ENCODE measurements at regions not wholly inside any gene's neighbourhood (a gene's known extent, or its start where the extent isn't known, plus 50 kb on each side); places are given as distances from the start of the nearest gene placed in this dataset.

GRCh38 chr6:165191461-165191860 is 117.9 kb downstream of the C6orf118 start:
- Histone ChIP-seq H4K8ac (ENCODE audit: low read length) (no peak overlapping the region), H3K4ac (ENCODE audit: low read depth in 1 of 2, low read length in 2 of 2) (no peak overlapping the region), H3K27me3 (ENCODE audit: control insufficient read depth in 1 of 2, insufficient read depth in 1 of 2, low read length in 2 of 2) (peaks cover 0 to 4% of the 10 kb centered on the region in 2 experiments), H2BK120ac (ENCODE audit: low read depth, low read length) (no peak overlapping the region), H2BK12ac (ENCODE audit: low read length in 2 of 2) (no peak overlapping the region), H3K23ac (ENCODE audit: low read length in 2 of 2) (no peak overlapping the region), H3K27ac (ENCODE audit: low read length, poor library complexity, severe bottlenecking) (no peak overlapping the region), H3K4me3 (ENCODE audit: insufficient read depth in 1 of 2, low read depth in 1 of 2, low read length in 2 of 2) (no peak overlapping the region), H2AFZ (ENCODE audit: low read depth, low read length) (no peak overlapping the region), H3K4me1 (ENCODE audit: control insufficient read depth, insufficient read depth, low read depth, low read length) (no peaks in the 10 kb centered on the region), H2BK5ac (ENCODE audit: low read depth, low read length, poor library complexity, severe bottlenecking) (no peak overlapping the region), H3K79me1 (replicated peaks; ENCODE audit: low read length, poor library complexity, severe bottlenecking) (no peaks in the 10 kb centered on the region), H3K4me2 (ENCODE audit: low read length, poor library complexity, severe bottlenecking) (no peak overlapping the region), H2BK15ac (ENCODE audit: low read depth, poor library complexity, severe bottlenecking) (no peak overlapping the region), H3K9me3 (ENCODE audit: control insufficient read depth, low read length) (peaks cover 41% of the 10 kb centered on the region), H3K9ac (ENCODE audit: low read length) (no peak overlapping the region), H2AK5ac (ENCODE audit: low read length, severe bottlenecking) (no peak overlapping the region), H3K36me3 (ENCODE audit: control insufficient read depth in 1 of 2, insufficient read depth in 2 of 2, low read depth in 1 of 2, low read length in 2 of 2) (no peaks in the 10 kb centered on the region), H3K14ac (ENCODE audit: low read length in 2 of 2) (no peak overlapping the region), H4K91ac (ENCODE audit: low read length) (no peak overlapping the region), H3K18ac (ENCODE audit: low read depth in 1 of 2, low read length in 2 of 2) (no peak overlapping the region)
- no CpG with 5 or more reads among the region's 2 CpGs for WGBS
- no peak for DNase-seq

GRCh38 chr6:165186441-165187205 is 122.8 kb downstream of the C6orf118 start:
- Histone ChIP-seq H3K4me2 (ENCODE audit: low read length, poor library complexity, severe bottlenecking) (no peak overlapping the region), H3K27ac (ENCODE audit: low read length, poor library complexity, severe bottlenecking) (no peak overlapping the region), H3K4me1 (ENCODE audit: control insufficient read depth, insufficient read depth, low read depth, low read length) (no peaks in the 10 kb centered on the region), H3K4ac (ENCODE audit: low read depth in 1 of 2, low read length in 2 of 2) (no peak overlapping the region), H3K27me3 (ENCODE audit: control insufficient read depth in 1 of 2, insufficient read depth in 1 of 2, low read length in 2 of 2) (peaks cover 0 to 4% of the 10 kb centered on the region in 2 experiments), H3K18ac (ENCODE audit: low read depth in 1 of 2, low read length in 2 of 2) (no peak overlapping the region), H3K4me3 (ENCODE audit: insufficient read depth in 1 of 2, low read depth in 1 of 2, low read length in 2 of 2) (no peak overlapping the region), H3K79me1 (replicated peaks; ENCODE audit: low read length, poor library complexity, severe bottlenecking) (no peaks in the 10 kb centered on the region), H3K36me3 (ENCODE audit: control insufficient read depth in 1 of 2, insufficient read depth in 2 of 2, low read depth in 1 of 2, low read length in 2 of 2) (no peaks in the 10 kb centered on the region), H2BK12ac (ENCODE audit: low read length in 2 of 2) (no peak overlapping the region), H2AK5ac (ENCODE audit: low read length, severe bottlenecking) (no peak overlapping the region), H2BK5ac (ENCODE audit: low read depth, low read length, poor library complexity, severe bottlenecking) (no peak overlapping the region), H4K8ac (ENCODE audit: low read length) (no peak overlapping the region), H2BK120ac (ENCODE audit: low read depth, low read length) (no peak overlapping the region), H3K23ac (ENCODE audit: low read length in 2 of 2) (no peak overlapping the region), H3K14ac (ENCODE audit: low read length in 2 of 2) (no peak overlapping the region), H2BK15ac (ENCODE audit: low read depth, poor library complexity, severe bottlenecking) (no peak overlapping the region), H4K91ac (ENCODE audit: low read length) (no peak overlapping the region), H3K9ac (ENCODE audit: low read length) (no peak overlapping the region), H2AFZ (ENCODE audit: low read depth, low read length) (no peak overlapping the region), H3K9me3 (ENCODE audit: control insufficient read depth, low read length) (peaks cover 11% of the 10 kb centered on the region)
- WGBS, result 75% methylated on average over 9 of the region's 10 CpGs
- DNase-seq, result no peak

GRCh38 chr6:165186041-165186440 is 123.4 kb downstream of the C6orf118 start:
- no peak overlapping the region for H4K8ac ChIP-seq (ENCODE audit: low read length)
- H4K91ac ChIP-seq (ENCODE audit: low read length), result no peak overlapping the region
- DNase-seq, result no peak
- no peak overlapping the region for H3K23ac ChIP-seq (ENCODE audit: low read length in 2 of 2)
- no peak overlapping the region for H3K14ac ChIP-seq (ENCODE audit: low read length in 2 of 2)
- no peak overlapping the region for H2BK120ac ChIP-seq (ENCODE audit: low read depth, low read length)
- no peak overlapping the region for H3K4me3 ChIP-seq (ENCODE audit: insufficient read depth in 1 of 2, low read depth in 1 of 2, low read length in 2 of 2)
- no peaks in the 10 kb centered on the region for H3K79me1 ChIP-seq (replicated peaks; ENCODE audit: low read length, poor library complexity, severe bottlenecking)
- H3K4ac ChIP-seq (ENCODE audit: low read depth in 1 of 2, low read length in 2 of 2), result no peak overlapping the region
- H3K18ac ChIP-seq (ENCODE audit: low read depth in 1 of 2, low read length in 2 of 2), result no peak overlapping the region
- H2BK12ac ChIP-seq (ENCODE audit: low read length in 2 of 2), result no peak overlapping the region
- no peak overlapping the region for H3K9ac ChIP-seq (ENCODE audit: low read length)
- H3K36me3 ChIP-seq (ENCODE audit: control insufficient read depth in 1 of 2, insufficient read depth in 2 of 2, low read depth in 1 of 2, low read length in 2 of 2), result no peaks in the 10 kb centered on the region
- no peak overlapping the region for H2AFZ ChIP-seq (ENCODE audit: low read depth, low read length)
- peaks cover 0 to 4% of the 10 kb centered on the region in 2 experiments for H3K27me3 ChIP-seq (ENCODE audit: control insufficient read depth in 1 of 2, insufficient read depth in 1 of 2, low read length in 2 of 2)
- no peak overlapping the region for H2BK5ac ChIP-seq (ENCODE audit: low read depth, low read length, poor library complexity, severe bottlenecking)
- no peaks in the 10 kb centered on the region for H3K4me1 ChIP-seq (ENCODE audit: control insufficient read depth, insufficient read depth, low read depth, low read length)
- no peak overlapping the region for H3K27ac ChIP-seq (ENCODE audit: low read length, poor library complexity, severe bottlenecking)
- H2AK5ac ChIP-seq (ENCODE audit: low read length, severe bottlenecking), result no peak overlapping the region
- 82% methylated on average over 7 of the region's 7 CpGs for whole genome bisulfite sequencing
- H3K4me2 ChIP-seq (ENCODE audit: low read length, poor library complexity, severe bottlenecking), result no peak overlapping the region
- H2BK15ac ChIP-seq (ENCODE audit: low read depth, poor library complexity, severe bottlenecking), result no peak overlapping the region
- H3K9me3 ChIP-seq (ENCODE audit: control insufficient read depth, low read length), result peaks cover 6% of the 10 kb centered on the region

- Histone ChIP-seq H3K36me3 (ENCODE audit: control insufficient read depth in 1 of 2, insufficient read depth in 2 of 2, low read depth in 1 of 2, low read length in 2 of 2) (no peaks in the 10 kb centered on the region), H3K9me3 (ENCODE audit: control insufficient read depth, low read length) (no peaks in the 10 kb centered on the region), H4K91ac (ENCODE audit: low read length) (no peak overlapping the region), H3K9ac (ENCODE audit: low read length) (no peak overlapping the region), H3K4me3 (ENCODE audit: insufficient read depth in 1 of 2, low read depth in 1 of 2, low read length in 2 of 2) (no peak overlapping the region), H3K18ac (ENCODE audit: low read depth in 1 of 2, low read length in 2 of 2) (no peak overlapping the region), H3K27ac (ENCODE audit: low read length, poor library complexity, severe bottlenecking) (no peak overlapping the region), H3K23ac (ENCODE audit: low read length in 2 of 2) (no peak overlapping the region), H3K14ac (ENCODE audit: low read length in 2 of 2) (no peak overlapping the region), H2AK5ac (ENCODE audit: low read length, severe bottlenecking) (no peak overlapping the region), H3K4ac (ENCODE audit: low read depth in 1 of 2, low read length in 2 of 2) (no peak overlapping the region), H2BK5ac (ENCODE audit: low read depth, low read length, poor library complexity, severe bottlenecking) (no peak overlapping the region), H2AFZ (ENCODE audit: low read depth, low read length) (no peak overlapping the region), H4K8ac (ENCODE audit: low read length) (no peak overlapping the region), H3K79me1 (replicated peaks; ENCODE audit: low read length, poor library complexity, severe bottlenecking) (no peaks in the 10 kb centered on the region), H2BK12ac (ENCODE audit: low read length in 2 of 2) (no peak overlapping the region), H2BK120ac (ENCODE audit: low read depth, low read length) (no peak overlapping the region), H3K4me2 (ENCODE audit: low read length, poor library complexity, severe bottlenecking) (no peak overlapping the region), H2BK15ac (ENCODE audit: low read depth, poor library complexity, severe bottlenecking) (no peak overlapping the region), H3K27me3 (ENCODE audit: control insufficient read depth in 1 of 2, insufficient read depth in 1 of 2, low read length in 2 of 2) (peaks cover 0 to 4% of the 10 kb centered on the region in 2 experiments), H3K4me1 (ENCODE audit: control insufficient read depth, insufficient read depth, low read depth, low read length) (no peaks in the 10 kb centered on the region)
- 77% methylated on average over 11 of the region's 11 CpGs for WGBS
- DNase-seq, result no peak
Observed at GRCh38 chr6:165184192-165184979, 125.0 kb downstream of the C6orf118 start.
